Effector memory CD4-positive, alpha-beta T cell (primary cell): ENCODE measurements at regions not wholly inside any gene's neighbourhood (a gene's known extent, or its start where the extent isn't known, plus 50 kb on each side); places are given as distances from the start of the nearest gene placed in this dataset.

ENCODE experiments used
- DNase-seq, 3 donors: peaks; one replicate each; pipeline ENCODE4 v3.0.0-alpha.2; 2020
- H3K27ac ChIP-seq: 2 replicates; pipeline ENCODE4 v1.7.0; 2013; ENCODE audit warnings: mild to moderate bottlenecking, low read length, moderate library complexity; ENCODE audit not compliant: insufficient read depth, poor library complexity, severe bottlenecking
- H3K27me3 ChIP-seq: replicated peaks from 2 replicates; pipeline ENCODE4 v1.7.0; 2013; ENCODE audit warnings: mild to moderate bottlenecking, low read length; ENCODE audit not compliant: insufficient read depth, control insufficient read depth, poor library complexity, severe bottlenecking
- H3K36me3 ChIP-seq: 2 replicates; pipeline ENCODE4 v1.7.0; 2013; ENCODE audit warnings: mild to moderate bottlenecking, low read length, moderate library complexity; ENCODE audit not compliant: control insufficient read depth, insufficient read depth
- H3K4me1 ChIP-seq: 2 replicates; pipeline ENCODE4 v1.7.0; 2013; ENCODE audit warnings: low read length, mild to moderate bottlenecking; ENCODE audit not compliant: control insufficient read depth, insufficient read depth, poor library complexity, severe bottlenecking
- H3K4me3 ChIP-seq: 2 replicates; pipeline ENCODE4 v1.7.0; 2013; ENCODE audit warnings: low read length, low read depth, mild to moderate bottlenecking; ENCODE audit not compliant: insufficient read depth, poor library complexity, severe bottlenecking
- H3K9me3 ChIP-seq: 2 replicates; pipeline ENCODE4 v1.7.0; 2013; ENCODE audit warnings: mild to moderate bottlenecking, low read length, moderate library complexity; ENCODE audit not compliant: control insufficient read depth

- Histone ChIP-seq H3K27ac (no peak overlapping the region), H3K9me3 (no peaks in the 10 kb centered on the region), H3K4me3 (no peak overlapping the region), H3K4me1 (no peaks in the 10 kb centered on the region), H3K36me3 (no peaks in the 10 kb centered on the region), H3K27me3 (no peaks in the 10 kb centered on the region)
- DNase-seq, result no peak
These were observed 74.8 kb upstream of the PJA2 start for GRCh38 chr5:109484597-109484996.

GRCh38 chr5:109483395-109483971 is 73.7 kb upstream of the PJA2 start:
- H3K4me3 ChIP-seq, result no peak overlapping the region
- no peaks in the 10 kb centered on the region for H3K36me3 ChIP-seq
- DNase-seq, result no peak
- no peaks in the 10 kb centered on the region for H3K9me3 ChIP-seq
- H3K27me3 ChIP-seq, result no peaks in the 10 kb centered on the region
- no peak overlapping the region for H3K27ac ChIP-seq
- no peaks in the 10 kb centered on the region for H3K4me1 ChIP-seq

GRCh38 chr5:109482748-109483147 is 73.0 kb upstream of the PJA2 start:
- H3K27ac ChIP-seq, result no peak overlapping the region
- no peak for DNase-seq
- H3K4me1 ChIP-seq, result no peaks in the 10 kb centered on the region
- no peaks in the 10 kb centered on the region for H3K27me3 ChIP-seq
- H3K36me3 ChIP-seq, result no peaks in the 10 kb centered on the region
- no peaks in the 10 kb centered on the region for H3K9me3 ChIP-seq
- no peak overlapping the region for H3K4me3 ChIP-seq

- H3K4me3 ChIP-seq, result no peak overlapping the region
These were observed 69.6 kb upstream of the PJA2 start for GRCh38 chr5:109479260-109479860.

GRCh38 chr5:109478830-109479229 is 69.1 kb upstream of the PJA2 start:
- Histone ChIP-seq H3K27ac (no peak overlapping the region), H3K4me3 (no peak overlapping the region), H3K36me3 (no peaks in the 10 kb centered on the region), H3K27me3 (no peaks in the 10 kb centered on the region), H3K4me1 (no peaks in the 10 kb centered on the region), H3K9me3 (no peaks in the 10 kb centered on the region)
- DNase-seq, result no peak

More at GRCh38 chr5:109479260-109479860, 69.6 kb upstream of the PJA2 start:
- no peak for DNase-seq
- Histone ChIP-seq H3K4me1 (no peaks in the 10 kb centered on the region), H3K9me3 (no peaks in the 10 kb centered on the region), H3K27ac (no peak overlapping the region), H3K36me3 (no peaks in the 10 kb centered on the region), H3K27me3 (no peaks in the 10 kb centered on the region)

- no peak overlapping the region for H3K4me3 ChIP-seq
- H3K9me3 ChIP-seq, result no peaks in the 10 kb centered on the region
- H3K36me3 ChIP-seq, result no peaks in the 10 kb centered on the region
- H3K27ac ChIP-seq, result no peak overlapping the region
- H3K27me3 ChIP-seq, result no peaks in the 10 kb centered on the region
- H3K4me1 ChIP-seq, result no peaks in the 10 kb centered on the region
- no peak for DNase-seq
These were observed 66.5 kb upstream of the PJA2 start for GRCh38 chr5:109476292-109476691.

GRCh38 chr5:109469896-109470662 is 60.3 kb upstream of the PJA2 start:
- no peaks in the 10 kb centered on the region for H3K9me3 ChIP-seq
- H3K4me3 ChIP-seq, result no peak overlapping the region
- no peaks in the 10 kb centered on the region for H3K36me3 ChIP-seq
- H3K27me3 ChIP-seq, result no peaks in the 10 kb centered on the region
- no peak overlapping the region for H3K27ac ChIP-seq
- no peaks in the 10 kb centered on the region for H3K4me1 ChIP-seq
- no peak for DNase-seq

- DNase-seq, result peak; percentile 17 to 60 (median 51)
- Histone ChIP-seq H3K36me3 (no peaks in the 10 kb centered on the region), H3K4me3 (no peak overlapping the region), H3K27ac (no peak overlapping the region), H3K27me3 (no peaks in the 10 kb centered on the region), H3K9me3 (no peaks in the 10 kb centered on the region), H3K4me1 (no peaks in the 10 kb centered on the region)
These were observed 59.1 kb upstream of the PJA2 start for GRCh38 chr5:109468737-109469420.

GRCh38 chr5:109468288-109468676 is 58.5 kb upstream of the PJA2 start:
- Histone ChIP-seq H3K4me3 (no peak overlapping the region), H3K27ac (no peak overlapping the region)

GRCh38 chr5:109467058-109467457 is 57.3 kb upstream of the PJA2 start:
- no peak overlapping the region for H3K4me3 ChIP-seq
- DNase-seq, result no peak
- H3K4me1 ChIP-seq, result no peaks in the 10 kb centered on the region
- no peaks in the 10 kb centered on the region for H3K36me3 ChIP-seq
- H3K9me3 ChIP-seq, result no peaks in the 10 kb centered on the region
- H3K27me3 ChIP-seq, result no peaks in the 10 kb centered on the region
- H3K27ac ChIP-seq, result no peak overlapping the region

More at GRCh38 chr5:109468288-109468676, 58.5 kb upstream of the PJA2 start:
- H3K36me3 ChIP-seq, result no peaks in the 10 kb centered on the region
- no peak for DNase-seq
- H3K4me1 ChIP-seq, result no peaks in the 10 kb centered on the region
- H3K27me3 ChIP-seq, result no peaks in the 10 kb centered on the region
- H3K9me3 ChIP-seq, result no peaks in the 10 kb centered on the region
